HG02571 (cell line): ENCODE measurements at regions not wholly inside any gene's neighbourhood (a gene's known extent, or its start where the extent isn't known, plus 50 kb on each side); places are given as distances from the start of the nearest gene placed in this dataset.

Experiments used
- ATAC-seq: cut with Tn5 transposase; IDR thresholded peaks from one replicate; pipeline ENCODE4 v1.9.1; 2021; ENCODE audit warnings: mild to moderate bottlenecking, moderate library complexity; ENCODE audit not compliant: unreplicated experiment

DNA sequence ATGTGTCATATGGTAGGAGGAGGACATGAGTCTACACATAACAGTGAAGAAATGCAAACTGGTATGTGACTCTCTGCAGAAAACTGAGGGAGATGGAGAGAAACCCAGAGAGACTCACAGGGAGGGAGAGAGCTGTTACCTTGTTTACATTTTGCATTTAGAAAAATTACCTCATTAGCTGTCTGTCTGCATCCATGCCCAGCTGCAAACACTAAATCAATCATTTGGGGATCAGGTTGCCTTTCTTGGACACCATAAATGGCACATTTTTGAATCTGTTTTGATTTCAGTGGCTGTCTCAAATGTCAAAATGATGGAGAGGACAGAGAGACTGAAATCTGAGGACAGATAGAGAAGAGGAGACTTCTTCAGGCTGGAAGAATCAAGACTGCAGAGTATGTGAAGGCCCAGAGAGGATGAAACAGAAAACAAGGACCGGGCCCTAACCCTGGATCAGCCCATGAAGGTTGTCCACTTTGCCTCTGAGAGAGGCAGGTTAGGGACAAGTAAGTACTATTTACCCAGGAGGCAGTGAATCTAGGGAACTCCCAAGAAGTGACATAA, 92.2 kb downstream of the UNC5CL start:
- ATAC-seq: no peak

DNA sequence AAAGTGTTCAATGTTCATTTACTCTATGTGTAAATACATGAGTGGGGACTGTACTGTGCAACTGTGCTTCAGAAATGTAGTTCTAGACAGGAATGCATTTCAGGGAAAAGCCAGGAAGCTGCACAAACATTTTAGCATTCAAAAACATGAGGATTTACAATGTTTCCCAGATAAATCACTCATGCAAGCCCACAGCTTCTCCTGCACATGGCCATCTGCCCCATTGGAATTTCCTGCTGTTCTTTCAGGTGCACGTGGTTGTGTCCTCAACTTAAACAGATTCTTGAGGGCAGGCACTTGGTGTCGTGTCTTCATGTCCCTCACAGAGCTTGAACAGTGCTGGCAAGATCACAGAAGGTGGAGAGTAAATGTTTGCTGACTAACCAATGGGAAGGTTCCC, 101.5 kb downstream of the UNC5CL start:
- ATAC-seq: no peak

DNA sequence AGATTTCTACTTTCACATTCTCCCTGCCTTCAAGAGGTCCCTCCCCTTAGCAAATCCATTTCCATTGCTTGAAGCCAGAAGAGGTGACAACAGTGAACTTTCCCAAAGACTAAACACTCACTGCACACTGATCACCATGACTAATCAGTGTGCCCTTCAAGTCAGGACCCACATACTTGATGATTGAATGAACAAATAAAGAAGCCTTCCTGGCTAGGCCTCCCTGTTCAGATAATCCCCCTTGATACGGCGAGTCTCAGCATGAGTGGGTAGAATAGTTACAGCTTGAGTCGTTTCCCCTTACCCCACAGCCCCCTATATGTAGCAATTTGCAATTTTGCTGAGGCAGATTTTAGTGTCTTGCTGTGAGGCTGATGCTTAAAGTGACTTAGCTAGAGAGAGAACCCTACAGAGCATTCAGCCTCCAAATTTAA, 102.2 kb downstream of the UNC5CL start:
- no peak for ATAC-seq

DNA sequence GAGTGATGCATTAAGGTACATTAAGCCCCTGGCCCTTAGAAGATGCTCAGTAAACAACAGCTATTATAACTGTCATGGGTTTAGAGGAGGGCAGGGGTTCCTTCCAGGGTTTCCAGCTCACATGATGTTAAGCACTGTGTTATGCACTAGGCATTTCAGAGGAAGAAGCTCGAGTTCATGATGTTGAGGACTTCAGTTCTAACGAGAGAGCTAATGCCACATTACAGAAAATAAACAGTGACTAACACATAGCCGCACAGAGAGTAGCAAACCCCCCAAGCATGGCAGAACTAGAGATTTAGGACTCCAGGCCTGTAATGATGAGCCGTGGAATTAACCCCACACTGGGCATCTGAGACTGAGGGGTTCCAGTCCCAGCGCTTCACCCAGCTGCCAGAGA, 105.2 kb downstream of the UNC5CL start:
- ATAC-seq: no peak

DNA sequence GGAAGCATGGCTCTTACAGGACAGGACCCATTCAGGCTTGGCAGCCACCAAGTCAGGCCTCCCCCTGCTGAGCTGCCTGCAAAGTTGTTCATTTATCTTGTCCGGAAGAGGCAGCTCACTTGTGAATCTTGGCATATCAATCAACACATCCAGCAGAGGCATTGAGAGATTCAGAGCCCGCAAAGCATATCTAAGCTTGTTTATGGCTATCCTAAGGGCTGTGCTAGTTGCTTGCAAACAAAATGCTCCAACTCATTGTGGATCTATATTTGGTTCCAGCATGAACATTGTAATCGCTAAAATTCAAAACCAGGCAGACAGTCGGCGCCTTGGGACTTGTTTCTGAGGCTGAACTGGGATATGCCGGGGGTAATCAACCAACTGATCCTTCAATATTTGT, 106.1 kb downstream of the UNC5CL start:
- ATAC-seq: no peak

- ATAC-seq: no peak
Measured at GRCh38 chr6:40932366-40932765, 106.7 kb downstream of the UNC5CL start.

- no peak for ATAC-seq
Measured at GRCh38 chr6:40931931-40932330, 107.1 kb downstream of the UNC5CL start.

DNA sequence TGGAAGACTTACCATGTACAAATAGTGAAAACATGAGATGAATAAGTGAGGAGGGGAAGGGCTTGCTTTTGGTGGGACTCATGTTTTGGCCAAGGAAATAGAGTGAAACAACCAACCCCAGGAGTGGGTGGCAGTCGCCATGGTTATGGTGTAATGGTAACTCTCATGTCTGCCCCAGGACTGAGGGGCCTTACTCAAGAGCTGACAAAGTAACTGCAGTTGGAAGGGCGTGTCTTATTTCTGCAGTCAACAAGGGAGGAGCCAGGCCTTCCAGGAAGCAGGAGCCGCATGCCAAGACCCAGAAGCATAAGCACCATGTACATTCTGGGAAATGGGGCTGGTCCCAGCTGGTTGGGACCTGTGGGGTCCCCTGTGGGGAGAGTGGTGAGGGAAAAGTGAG, 108.5 kb downstream of the UNC5CL start:
- no peak for ATAC-seq

GRCh38 chr6:40930045-40930444, 109.0 kb downstream of the UNC5CL start:
- ATAC-seq: no peak

- ATAC-seq: no peak
Measured at GRCh38 chr6:40929176-40929575, 109.8 kb downstream of the UNC5CL start.

- no peak for ATAC-seq
Measured at GRCh38 chr6:40928763-40929162, 110.3 kb downstream of the UNC5CL start.

DNA sequence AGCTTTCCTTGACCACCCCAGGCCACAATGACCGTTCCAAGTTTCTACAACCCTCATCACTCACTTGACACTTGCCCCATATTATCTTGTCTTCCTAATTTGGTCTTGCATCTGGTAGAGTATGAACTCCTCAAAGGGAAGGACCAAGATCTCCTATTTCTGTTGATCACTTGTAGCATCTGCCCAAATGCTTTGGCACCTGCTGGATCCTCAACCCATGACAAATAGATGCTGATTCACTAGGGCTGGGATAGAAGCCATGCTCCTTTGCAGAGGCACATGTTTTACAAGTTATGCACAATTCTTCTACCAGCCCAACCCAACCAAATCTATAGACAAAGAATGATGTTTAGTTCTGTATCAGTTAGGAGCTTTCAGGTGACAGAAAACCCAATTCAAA, 110.7 kb downstream of the UNC5CL start:
- no peak for ATAC-seq

DNA sequence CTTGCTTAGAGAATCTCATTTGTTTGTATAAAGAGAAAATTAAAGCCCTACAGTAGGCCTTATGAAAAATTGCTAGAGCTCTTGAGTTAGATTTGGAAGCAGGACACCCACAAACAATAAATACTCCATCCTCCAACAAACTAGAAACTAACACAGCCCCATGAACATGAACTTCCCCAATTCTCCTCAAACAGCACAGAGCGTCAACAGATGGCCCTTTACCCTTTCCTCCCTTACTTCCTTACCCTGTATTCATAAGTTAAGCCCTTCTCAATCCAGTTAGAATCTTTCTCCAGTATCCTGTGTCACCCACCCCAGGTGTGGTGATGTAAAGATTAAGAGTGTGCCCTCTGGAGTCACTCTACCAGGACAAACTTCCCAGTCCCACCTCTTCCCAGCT, 113.7 kb downstream of the UNC5CL start:
- ATAC-seq: no peak

DNA sequence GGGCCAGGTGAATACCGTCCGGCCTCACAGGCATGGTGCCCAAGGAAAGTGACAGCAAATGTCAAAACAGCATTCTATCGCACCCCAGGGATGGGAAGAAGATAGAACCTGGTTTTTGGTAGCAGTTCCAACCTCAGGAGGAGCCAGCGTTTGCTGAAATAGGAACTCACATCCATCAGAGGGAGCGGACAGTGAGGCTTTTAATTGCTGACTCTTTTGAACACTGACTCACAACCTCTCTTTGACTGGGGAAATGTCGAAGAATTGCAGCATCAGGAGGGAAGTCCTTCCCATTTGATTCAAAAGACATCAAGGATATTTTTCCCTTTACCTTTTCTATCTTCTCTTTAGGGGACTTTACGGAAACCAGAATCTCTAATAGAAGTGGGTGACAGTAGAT, 114.2 kb downstream of the UNC5CL start:
- ATAC-seq: no peak

DNA sequence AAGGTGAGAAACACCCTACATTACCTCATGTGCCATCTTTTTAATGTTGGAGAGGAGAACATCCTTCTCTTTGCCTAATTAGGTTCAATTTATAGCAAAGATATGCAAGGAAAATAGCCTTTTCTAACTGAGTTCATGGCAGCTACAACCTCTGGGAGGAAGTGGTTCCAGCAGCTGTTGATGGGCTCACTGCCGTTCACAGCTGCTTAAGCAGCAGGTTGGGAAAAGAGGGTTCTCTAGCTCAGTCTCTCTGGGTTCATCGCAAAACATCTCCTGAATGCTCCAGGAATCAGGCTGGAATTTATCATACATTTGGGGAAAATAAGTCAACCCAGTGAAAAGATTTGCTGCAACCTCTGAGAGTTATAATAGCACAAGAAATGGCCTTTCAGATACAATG, 115.1 kb downstream of the UNC5CL start:
- no peak for ATAC-seq

GRCh38 chr6:40923326-40923725, 115.7 kb downstream of the UNC5CL start:
- ATAC-seq: no peak

DNA sequence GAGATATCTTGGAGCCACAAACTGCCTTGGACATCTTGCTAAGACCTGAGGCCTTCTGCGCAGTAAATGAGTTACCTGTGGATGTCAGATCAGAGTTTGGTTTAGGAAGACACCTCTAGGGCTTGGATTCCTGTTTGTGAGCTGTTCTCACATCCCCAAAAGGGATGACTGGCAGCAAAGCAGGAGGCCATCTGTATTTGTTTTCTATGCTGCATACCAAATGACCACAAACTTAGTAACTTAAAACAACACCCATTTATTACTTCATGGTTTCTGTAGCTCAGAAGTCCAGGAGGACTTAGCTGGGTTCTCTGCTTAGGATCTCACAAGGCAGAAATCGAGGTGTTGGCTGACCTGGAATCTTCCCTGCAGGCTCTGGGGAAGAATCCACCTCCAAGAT, 116.7 kb downstream of the UNC5CL start:
- ATAC-seq: no peak

DNA sequence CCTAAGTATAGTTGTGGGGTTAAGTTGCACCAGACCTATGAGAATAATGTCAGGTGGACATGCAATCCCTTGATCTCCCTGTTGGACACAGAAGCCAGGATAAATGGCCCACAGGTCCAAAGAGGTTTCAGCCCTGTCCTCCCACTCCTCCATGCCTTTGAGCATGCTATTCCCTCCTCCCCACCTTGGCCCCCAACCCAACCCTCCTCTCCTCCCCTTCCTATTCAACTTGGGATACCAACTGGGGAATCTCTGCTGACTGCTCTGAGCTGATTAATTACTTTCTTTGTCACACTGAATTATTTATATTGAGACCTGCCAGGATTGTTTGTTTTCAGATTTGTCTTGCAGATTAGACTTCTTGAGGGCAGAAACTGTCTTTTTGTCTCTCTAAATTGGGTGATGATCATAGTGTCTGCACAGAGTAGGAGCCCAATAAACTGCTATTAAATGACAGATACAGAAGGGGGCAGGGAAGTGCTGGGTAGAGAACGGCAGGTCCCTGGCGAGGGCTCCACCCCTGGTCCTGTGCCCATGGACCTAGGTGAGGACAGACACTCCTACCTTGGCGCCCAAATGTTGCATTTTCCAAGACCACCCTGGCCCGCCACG, 120.9 kb downstream of the UNC5CL start:
- no peak for ATAC-seq

GRCh38 chr6:40917603-40918002, 121.4 kb downstream of the UNC5CL start:
- no peak for ATAC-seq

DNA sequence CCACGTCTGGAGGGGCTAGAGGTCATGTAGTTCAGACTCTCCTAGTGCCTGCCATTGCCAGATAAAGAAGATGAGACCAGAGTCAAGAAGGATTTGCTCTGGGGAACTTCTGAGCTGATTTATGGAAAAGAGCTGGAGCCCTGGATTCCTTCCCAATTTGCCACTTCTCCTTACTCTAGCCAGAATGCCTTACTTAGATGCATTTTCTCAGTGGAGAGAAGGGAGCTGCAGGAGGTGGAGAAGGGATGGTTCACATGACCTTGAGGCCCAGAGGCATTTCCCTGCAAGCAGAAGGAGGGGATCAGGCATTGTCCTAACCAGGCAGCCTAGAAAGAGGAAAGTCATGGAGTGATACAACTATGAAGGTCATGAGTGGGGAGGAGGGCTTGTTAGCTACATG, 122.2 kb downstream of the UNC5CL start:
- no peak for ATAC-seq

- no peak for ATAC-seq
Measured at GRCh38 chr6:40915165-40915564, 123.9 kb downstream of the UNC5CL start.

GRCh38 chr6:40914005-40914404, 125.0 kb downstream of the UNC5CL start:
- ATAC-seq: no peak
